ELF-1 (cell line): ENCODE measurements at regions not wholly inside any gene's neighbourhood (a gene's known extent, or its start where the extent isn't known, plus 50 kb on each side); places are given as distances from the start of the nearest gene placed in this dataset.

ENCODE experiments used
- DNase-seq: peaks from one replicate; pipeline ENCODE4 v3.0.0-alpha.2; 2016; ENCODE audit warnings: low read depth, low spot score

DNA sequence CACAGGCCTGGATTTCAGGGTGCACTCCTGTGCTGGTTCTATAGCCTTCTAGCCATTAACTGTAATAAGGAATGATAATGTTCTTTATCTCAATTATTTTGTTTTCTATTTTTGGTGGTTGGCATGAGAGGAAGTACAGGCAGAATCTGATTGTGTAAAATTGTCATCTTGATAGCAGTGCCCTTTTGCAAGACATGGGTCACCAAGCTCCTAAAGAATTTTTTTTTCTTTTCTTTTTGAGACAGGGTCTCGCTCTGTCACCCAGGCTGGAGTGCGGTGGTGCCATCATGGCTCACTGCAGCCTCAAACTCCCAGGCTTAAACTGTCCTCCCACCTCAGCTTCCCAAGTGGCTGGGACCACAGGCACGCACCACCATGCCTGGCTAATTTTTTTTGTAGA lies 206.7 kb upstream of the JARID2 start:
- no peak for DNase-seq

DNA sequence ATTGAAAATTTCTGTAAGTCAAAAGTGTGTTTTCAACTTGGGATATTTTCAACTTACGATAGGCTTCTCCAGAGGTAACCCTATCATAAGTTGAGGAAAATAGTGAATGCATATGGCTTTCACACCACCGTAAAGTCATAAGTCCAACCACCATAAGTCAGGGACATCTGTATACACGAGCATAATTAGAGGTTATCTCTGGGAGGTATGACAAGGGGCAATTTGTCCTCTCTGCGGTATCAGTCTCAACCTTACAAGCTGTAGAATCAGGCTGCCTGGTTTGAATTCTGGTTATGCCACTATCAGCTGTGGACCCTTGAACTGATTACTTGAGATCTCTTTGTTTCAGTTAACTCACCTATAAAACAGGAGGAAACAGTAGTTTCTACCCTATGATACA lies 202.9 kb upstream of the JARID2 start:
- DNase-seq, result no peak

DNA sequence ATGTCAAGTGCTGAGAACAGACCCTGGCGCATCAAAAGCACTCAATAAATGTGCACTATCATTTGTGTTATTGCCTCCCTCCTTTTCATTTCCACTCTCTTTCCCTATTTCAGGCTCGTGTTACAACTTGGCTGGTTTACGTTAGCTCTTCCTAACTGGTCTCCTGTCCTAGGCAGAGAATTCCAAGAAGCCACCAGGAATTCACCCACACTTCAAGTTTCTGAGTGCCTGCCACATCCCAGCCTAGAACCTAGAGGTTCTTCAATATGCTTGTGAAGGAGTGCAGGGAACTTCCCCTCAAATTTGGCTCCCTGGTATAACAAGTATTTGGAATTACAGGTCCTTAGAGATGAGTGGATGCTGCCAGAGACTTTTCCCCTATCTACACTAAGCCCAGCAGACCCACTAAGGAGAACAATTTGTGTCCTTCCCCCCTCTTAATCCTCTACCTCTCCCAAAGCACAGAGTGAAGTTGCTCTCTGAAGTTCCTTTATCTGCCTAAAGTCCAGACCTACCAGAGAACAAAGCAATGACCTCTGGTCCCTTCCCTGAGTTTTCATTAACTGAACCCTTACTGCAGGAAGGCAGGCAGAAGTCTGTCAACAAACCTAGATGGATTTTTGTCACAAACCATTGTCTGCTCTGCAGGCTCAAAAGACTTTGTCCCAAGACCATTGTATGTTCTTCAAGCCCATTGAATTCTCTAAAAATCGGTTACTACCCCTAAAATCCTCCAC lies 201.6 kb upstream of the JARID2 start:
- DNase-seq, result peak; percentile 41

DNA sequence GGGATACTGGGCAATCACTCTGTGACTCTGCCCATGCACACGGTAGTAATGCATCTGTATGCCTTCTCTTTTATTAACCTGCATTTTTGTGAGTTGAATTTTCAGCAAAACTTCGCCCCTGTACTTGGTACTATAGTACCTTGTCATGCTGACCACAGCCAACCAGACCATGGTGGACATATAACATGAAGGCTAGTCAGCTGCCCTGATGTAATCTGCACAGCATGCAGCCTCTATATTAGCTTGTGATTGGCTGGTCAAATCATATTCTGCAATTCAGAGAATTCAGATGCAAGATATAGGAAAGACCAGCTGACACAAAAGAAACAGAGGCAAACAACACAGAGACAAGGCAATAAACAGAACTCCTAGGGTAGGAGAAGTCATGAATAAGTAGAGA lies 200.9 kb upstream of the JARID2 start:
- no peak for DNase-seq

DNA sequence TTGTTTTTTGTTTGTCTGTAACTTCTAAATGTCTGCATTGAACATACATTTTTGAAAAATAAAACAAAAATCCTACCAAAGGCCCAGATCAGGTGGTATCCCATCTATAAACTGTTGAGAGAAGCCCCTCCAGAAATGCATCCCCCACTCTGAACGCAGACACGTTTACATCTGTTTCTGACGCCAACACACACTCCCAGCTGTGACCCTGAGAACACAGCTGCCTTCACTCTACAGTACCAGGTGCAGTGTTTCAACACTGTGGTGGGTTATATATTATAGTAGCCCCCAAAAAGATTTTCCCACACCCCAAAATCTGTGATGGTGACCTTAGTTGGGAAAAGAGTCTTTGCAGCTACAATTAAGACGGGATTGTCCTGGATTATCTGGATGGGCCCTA lies 199.1 kb upstream of the JARID2 start:
- no peak for DNase-seq

DNA sequence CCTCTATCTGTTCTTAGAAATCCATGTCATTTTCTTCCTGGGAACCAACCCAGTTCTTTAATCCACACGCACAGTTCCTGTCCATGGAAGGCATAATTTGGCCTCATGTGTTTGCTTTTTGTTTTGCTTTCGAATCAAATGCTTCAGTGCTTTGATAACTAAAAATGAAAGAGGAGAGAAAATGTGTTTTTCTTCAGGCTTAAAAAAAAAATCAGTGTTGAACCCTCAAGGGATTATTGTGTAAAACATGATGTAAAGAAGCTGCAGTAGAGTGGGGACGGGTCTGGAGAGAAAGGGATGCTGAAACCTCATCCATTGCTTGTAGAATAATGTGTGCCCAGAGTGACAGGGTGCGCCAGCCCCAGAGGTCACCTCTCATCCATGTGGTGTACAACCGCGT lies 197.5 kb upstream of the JARID2 start:
- no peak for DNase-seq

DNA sequence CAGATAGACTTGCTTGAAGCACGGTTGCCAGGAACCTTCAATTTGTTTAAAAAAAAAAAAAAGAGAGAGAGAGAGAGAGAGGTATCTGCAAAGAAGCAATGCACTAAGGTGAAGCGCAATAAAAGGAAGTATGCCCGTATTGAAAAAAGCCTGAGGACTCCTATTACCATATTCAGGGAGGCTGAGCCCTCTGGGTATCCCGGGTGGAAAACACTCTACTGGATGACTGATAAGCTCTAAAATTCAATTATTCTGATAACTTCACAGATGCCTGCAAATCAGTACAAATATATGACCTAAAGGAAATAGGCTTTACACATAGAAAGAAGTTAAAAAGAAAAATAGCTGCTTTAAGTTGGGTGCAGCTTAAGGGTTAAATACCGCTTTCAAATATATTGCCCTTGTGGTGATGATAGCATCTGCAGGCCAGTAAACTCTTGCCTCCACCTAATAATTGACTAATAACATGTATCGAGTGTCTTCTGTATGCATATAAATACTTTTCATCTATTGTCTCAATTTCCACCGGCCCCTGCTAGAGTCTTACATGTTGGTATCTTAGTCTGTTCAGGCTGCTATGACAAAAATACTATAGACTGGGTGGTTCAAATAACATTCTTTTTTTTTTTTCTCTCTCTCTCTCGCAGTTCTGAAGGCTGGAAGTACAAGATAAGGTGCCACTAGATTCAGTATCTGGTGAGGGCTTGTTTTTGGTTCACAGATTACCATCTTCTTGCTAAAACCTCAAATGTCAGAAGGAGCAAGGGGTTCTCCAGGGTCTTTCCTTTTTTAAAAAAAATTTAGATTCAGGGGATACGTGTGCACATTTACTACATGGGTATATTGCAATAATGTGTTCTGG lies 187.4 kb upstream of the JARID2 start:
- no peak for DNase-seq

DNA sequence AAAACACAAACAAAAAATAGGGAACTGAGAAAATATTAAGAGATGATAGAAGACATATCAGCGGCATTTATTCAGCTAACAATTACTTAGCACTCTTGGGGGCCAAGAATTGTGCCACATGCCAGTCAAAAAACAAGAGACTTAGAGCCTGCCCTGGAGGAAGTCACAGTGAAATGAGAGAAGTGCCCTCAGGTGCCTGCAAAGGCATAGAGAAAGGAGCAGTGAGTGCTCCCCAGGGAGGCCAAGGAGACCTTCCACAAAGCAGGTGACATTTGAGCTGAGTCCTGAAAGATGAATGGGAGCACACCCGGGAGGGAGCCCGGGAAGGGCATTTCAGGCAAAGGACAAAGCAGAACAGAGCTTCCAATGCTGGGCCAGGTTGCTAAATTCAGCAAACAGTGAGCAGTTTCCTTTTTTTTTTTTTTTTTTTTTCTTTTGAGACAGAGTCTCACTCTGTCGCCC lies 184.7 kb upstream of the JARID2 start:
- peak; percentile 75 for DNase-seq

DNA sequence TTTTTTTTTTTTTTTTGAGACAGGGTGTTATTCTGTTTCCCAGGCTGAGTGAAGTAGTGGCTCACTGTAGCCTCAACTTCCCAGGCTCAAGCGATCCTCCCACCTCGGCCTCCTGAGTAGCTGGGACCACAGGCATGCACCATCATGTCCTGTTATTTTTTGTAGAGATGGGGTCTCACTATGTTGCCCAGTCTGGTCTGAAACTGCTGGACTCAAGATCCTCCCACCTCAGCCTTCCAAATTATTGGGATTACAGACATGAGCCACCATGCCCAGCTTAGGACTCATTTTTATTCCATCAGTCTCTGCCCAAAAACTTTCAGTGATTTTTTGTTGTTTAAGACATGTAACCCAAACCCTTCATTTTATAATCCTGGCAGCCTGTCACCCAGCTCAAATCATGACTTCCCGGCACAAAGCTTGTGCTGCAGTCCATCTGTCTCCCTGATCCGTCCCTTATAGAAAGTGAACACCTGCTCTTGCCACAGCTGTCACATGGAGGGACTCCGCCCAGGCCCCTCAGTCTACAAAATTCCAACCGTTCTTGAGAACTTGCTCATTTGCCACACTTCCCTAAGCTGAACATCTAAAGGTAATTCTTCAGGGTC lies 183.9 kb upstream of the JARID2 start:
- DNase-seq, result no peak

DNA sequence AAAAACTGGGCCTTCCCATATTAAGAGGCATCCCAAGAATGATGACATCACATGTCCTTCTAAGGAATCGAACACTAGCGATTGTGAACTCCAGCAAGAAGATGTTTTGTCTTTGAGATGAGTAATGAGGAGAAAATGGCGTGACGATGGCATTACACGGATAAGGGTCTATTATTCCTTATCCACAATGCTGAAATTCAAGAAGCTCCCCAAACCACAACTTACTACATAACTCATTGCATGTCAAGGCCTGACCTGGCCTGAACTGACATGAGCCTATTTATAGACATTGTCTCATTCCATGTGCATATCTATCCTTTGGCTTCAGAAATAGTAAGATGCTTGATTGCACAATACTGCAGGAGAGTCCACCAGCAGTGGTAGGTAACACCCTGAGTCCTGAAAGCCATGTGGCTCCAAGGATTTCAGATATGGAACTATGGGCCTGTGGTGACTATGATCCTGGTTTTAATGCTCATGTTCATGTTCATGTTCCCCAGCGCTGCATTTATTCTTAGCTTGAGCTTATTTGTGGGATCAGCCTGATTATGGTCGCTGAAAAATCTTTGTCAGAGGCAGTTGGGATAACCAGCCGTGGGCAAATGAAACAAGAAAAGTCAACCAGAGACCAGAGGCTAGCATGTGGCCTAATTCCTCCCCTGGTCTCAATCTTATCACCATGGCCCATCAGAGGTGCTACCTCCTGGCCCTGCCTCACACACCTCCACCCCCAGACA lies 183.2 kb upstream of the JARID2 start:
- no peak for DNase-seq

DNA sequence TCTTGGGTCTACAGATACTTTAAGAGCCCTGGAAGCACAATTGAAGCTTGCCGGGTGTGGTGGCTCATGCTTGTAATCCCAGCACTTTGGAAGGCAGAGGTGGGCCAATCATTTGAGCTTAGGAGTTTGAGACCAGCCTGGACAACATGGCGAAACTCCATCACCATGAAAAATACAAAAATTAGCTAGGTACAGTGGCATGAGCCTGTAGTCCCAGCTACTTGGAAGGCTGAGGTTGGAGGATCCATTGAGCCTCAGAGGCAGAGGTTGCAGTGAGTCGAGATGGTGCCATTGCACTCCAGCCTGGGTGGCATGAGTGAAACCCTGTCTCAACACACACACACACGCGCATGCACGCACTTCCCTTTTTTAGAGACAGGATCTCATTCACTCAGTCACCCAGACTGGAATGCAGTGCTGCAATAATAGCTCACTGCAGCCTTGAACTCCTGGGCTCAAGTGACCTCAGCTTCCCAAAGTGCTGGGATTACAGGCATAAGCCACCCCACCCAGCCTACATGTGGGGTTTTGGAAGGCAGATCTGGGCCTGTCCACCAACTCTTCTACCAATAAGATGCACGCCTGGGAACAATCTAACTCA lies 182.5 kb upstream of the JARID2 start:
- no peak for DNase-seq

DNA sequence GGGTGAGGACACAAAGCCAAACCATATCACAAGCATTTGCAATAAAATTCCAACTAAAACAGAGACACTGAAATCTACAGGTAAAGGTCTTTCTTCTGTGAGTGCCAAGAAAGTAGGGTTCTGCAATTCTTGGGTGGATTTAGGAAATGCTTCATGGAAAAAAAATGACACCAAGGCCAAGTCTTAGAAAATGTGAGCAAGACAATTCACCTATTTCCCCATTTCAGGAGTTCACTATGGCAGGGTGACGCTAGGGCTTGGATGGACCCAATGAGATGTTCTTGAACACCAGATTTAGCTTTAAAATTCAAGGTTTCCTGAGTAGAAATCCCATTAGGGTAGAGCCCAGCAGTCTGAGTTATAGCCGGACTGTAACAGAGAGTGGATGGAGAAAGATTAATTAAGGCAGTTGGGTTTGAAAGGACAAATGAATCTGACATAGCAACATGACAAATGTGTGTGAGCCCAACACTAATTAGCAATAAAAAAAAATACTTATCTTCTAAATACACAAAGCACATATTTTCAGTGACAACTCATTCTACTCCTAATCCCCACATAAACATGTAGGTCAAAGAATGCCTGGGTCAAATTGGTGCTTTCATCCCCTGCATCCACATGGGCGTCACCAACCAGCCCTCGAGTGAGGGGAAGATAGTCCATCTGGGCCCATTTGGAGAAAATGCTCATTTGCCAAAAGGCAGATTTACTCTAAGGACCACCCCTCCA lies 180.4 kb upstream of the JARID2 start:
- DNase-seq, result no peak

DNA sequence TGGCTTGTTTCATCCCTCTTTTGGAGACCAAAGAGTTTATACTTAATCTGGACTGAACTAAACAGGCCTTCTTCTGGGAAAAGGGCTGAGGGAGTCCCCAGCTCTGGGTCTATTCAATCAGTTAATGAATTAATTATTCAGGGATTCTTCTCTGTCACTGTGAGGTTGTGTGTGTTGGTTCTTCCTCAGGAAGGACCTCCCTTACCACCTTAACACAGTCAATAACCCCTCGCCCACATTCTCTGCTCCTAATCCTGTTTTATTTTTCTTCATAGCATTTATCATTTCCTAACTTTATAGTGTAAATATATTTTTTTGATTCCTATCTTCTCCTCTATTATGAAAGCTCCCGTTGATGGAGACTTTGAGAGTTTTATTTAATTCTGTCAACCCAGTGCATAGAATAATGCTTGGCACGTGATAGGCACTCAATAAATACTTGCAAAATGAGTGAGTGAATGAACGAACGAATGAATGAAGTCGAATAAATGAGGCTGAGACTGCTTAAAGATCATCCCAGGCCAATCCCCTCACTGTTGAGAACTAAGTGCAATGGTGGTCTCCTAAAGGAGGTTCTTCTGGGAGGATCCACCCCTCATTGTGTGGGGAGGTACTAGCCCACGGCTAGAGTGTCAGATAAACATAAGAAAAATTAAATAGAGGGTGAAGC lies 179.6 kb upstream of the JARID2 start:
- no peak for DNase-seq

DNA sequence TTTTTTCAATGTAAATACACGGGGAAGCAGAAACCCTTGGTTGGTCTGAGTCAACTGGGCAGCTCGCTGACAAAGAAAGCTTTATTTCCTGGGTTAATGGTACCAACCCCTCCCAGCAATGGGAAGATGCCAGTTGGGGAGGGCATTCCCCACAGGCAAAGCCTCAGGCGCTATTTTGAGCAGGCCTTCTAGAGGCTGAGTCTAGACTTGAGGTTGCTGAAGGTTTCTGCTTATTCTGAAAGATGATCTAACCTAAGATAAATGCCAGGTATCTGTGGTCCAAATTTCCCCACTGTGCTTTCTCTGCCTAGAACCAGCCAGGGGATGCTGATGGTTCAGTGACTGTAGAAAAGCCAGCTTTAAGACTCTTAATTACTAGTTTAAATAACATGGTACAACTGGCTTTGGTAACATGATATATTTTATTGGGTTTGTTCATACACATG lies 172.5 kb upstream of the JARID2 start:
- DNase-seq, result no peak

DNA sequence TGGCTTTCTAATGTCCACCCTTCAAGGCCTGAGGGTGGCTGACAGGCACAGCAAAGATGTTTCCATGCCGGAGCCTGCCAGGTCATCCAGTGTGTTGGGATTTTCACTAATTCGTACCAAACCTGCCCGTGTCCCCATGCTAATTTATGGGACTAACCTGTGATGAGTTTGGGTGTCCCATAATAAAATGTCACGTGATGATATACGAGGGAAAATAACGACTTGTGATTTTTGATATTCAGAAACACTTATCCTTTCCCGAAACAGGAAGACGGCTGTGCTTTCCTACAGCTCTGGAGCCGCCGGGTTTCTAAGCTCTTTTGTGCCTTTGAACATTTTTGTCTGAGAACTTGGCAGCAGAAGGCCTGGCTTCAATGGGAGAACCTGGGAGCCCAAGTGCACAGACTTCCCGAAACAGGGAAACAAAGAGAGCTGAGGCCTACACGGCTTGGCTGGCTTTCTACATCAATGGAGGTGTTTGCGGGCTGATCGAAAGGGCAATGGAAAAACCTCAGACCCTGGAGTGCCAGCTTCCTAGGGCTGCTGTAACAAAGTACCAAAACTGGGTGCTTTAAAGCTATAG lies 171.9 kb upstream of the JARID2 start:
- DNase-seq, result no peak

DNA sequence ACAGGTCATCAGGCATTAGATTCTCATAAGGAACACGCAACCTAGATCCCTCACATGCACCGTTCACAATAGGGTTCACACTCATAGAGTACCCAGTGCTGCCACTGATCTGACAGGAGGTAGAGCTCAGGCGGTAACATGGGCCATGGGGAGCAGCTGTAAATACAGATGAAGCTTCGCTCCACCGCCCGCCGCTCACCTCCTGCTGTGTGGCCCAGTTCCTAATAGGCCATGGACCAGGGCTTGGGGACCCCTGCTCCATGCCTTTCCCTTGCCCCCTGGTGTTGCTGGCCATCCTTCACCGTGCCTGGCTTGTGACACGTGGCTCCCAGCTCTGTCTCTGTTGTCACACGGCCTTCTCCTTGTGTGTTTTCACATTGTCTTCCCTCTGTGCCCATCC lies 171.1 kb upstream of the JARID2 start:
- no peak for DNase-seq

DNA sequence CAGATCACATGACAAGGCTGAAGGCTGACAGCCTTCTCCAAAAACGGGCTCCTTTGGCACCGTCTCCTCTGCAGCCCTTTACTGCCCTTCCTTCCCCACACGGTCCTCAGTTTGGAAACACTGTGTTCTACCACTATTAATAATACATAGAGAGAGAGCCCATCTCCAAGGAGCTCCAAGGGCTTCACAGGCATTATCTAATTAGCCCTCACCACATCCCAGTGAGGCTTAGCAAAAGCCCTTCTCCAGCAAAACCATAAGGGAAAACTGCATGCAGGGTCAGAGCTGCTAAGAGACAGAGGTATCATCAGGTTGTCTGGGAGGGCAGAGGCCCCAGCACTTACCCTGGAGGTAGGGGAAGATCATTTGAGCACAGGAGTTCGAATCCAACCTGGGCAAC lies 169.3 kb upstream of the JARID2 start:
- DNase-seq, result no peak

DNA sequence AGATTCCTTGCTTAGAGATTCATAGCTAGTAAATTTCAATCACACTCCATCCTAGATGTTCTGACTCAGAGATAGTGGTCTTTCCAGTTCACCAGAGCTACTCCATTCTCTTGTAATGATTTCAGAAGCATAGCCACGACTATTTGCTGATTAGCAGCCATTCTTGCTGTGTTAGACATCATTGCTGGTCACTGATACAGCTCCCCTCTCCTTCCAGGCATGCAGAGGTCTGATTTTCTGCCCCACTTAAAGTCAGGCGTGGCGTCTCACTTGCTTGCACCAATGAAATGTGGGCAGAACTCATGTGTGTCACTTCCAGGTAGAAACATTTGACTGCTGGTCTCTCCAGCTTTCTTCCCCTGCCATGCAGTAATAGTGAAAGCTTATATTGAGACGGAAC lies 168.9 kb upstream of the JARID2 start:
- DNase-seq, result no peak

DNA sequence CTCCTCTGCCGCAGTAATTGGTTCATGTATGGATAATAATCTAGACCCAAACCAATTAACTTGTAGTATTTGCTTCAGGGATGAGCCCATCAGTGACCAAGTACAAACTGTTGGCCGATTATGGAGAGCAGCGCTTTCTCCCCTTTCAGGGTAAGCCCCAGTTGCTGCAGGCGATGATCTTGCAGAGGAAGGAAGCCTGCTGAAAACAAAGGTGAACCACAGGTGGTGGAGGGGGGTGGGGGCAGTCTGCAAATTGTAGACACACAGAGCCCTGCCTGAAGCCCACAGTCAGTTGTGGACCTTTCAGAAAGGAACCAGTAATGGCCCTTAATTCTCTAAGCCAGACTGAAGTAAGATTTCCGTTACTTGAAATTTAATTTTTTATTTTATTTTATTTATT lies 167.9 kb upstream of the JARID2 start:
- peak; percentile 95 for DNase-seq

DNA sequence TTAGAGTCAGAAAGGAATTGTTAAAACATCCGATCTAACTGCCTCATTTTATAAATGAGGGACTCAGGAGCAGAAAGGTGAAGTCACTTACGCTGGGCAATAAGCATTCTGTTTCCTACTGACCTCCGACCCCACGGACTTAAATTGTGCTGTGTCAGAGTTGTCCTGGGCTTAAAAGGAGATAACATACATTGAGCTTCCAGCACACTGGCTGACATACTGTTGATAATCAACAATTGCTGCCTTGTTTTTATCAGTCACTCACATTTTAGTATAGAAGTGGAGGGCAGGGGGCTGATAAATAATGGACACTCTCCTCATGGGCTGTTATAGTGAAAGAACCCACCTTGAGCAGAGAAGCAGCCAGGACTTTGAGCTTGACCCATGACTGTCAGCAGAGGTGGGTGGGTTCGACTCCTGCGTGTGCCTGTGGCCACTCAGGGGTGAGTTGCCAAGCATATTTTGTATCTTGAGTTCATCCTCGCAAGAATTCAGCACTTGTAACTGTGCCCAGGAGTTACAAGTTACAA lies 166.5 kb upstream of the JARID2 start:
- DNase-seq, result no peak
